ENCODE measurements at regions not wholly inside any gene's neighbourhood (a gene's known extent, or its start where the extent isn't known, plus 50 kb on each side); places are given as distances from the start of the nearest gene placed in this dataset.

GRCh38 chr5:58274191-58274590, 185.7 kb downstream of the PLK2 start:
- Histone ChIP-seq H3K9me3 (ENCODE audit: control insufficient read depth, insufficient read depth, low read length) (no peaks in the 10 kb centered on the region), H3F3A (ENCODE audit: control insufficient read depth, insufficient read depth) (no peaks in the 10 kb centered on the region), H3K79me2 (ENCODE audit: control insufficient read depth, low read length) (no peaks in the 10 kb centered on the region), H3K27ac (ENCODE audit: low read depth, low read length) (no peak overlapping the region), H3K9me2 (replicated peaks; ENCODE audit: control insufficient read depth, low read length) (no peaks in the 10 kb centered on the region), H4K20me1 (ENCODE audit: control insufficient read depth, insufficient read depth, low read depth, low read length) (no peaks in the 10 kb centered on the region), H3K4me1 (ENCODE audit: control insufficient read depth, low read length) (no peaks in the 10 kb centered on the region), H3K4me3 (ENCODE audit: low read length) (no peak overlapping the region), H3K36me3 (ENCODE audit: control insufficient read depth, low read length) (no peaks in the 10 kb centered on the region), H3K27me3 (ENCODE audit: control insufficient read depth, low read length) (no peaks in the 10 kb centered on the region; the same call in 1 of the 2 replicates), H3K4me2 (ENCODE audit: low read length) (no peak overlapping the region)
- TF ChIP-seq CTCF (IDR thresholded peaks at IDR 0.05; ENCODE audit: low read depth, low read length, poor library complexity, severe bottlenecking): no peak
- TF ChIP-seq EZH2phosphoT487 (IDR thresholded peaks at IDR 0.05; ENCODE audit: borderline replicate concordance, low read length): no peak

- no peaks in the 10 kb centered on the region for H4K20me1 ChIP-seq (ENCODE audit: control insufficient read depth, insufficient read depth, low read depth, low read length)
- H3K27me3 ChIP-seq (ENCODE audit: control insufficient read depth, low read length): no peaks in the 10 kb centered on the region; the same call in 1 of the 2 replicates
- no peaks in the 10 kb centered on the region for H3K4me1 ChIP-seq (ENCODE audit: control insufficient read depth, low read length)
- TF ChIP-seq CTCF (IDR thresholded peaks at IDR 0.05; ENCODE audit: low read depth, low read length, poor library complexity, severe bottlenecking): no peak
- TF ChIP-seq EZH2phosphoT487 (IDR thresholded peaks at IDR 0.05; ENCODE audit: borderline replicate concordance, low read length): no peak
- H3K9me3 ChIP-seq (ENCODE audit: control insufficient read depth, insufficient read depth, low read length): no peaks in the 10 kb centered on the region
- H3K4me3 ChIP-seq (ENCODE audit: low read length): no peak overlapping the region
- no peak overlapping the region for H3K4me2 ChIP-seq (ENCODE audit: low read length)
- H3K9me2 ChIP-seq (replicated peaks; ENCODE audit: control insufficient read depth, low read length): no peaks in the 10 kb centered on the region
- H3K36me3 ChIP-seq (ENCODE audit: control insufficient read depth, low read length): no peaks in the 10 kb centered on the region
- H3K27ac ChIP-seq (ENCODE audit: low read depth, low read length): no peak overlapping the region
- H3K79me2 ChIP-seq (ENCODE audit: control insufficient read depth, low read length): no peaks in the 10 kb centered on the region
- no peaks in the 10 kb centered on the region for H3F3A ChIP-seq (ENCODE audit: control insufficient read depth, insufficient read depth)
These were observed 186.2 kb downstream of the PLK2 start for GRCh38 chr5:58273711-58274110.

GRCh38 chr5:58268268-58268667, 191.6 kb downstream of the PLK2 start:
- no peaks in the 10 kb centered on the region for H3K9me3 ChIP-seq (ENCODE audit: control insufficient read depth, insufficient read depth, low read length)
- no peak overlapping the region for H3K4me2 ChIP-seq (ENCODE audit: low read length)
- no peaks in the 10 kb centered on the region for H3K79me2 ChIP-seq (ENCODE audit: control insufficient read depth, low read length)
- no peaks in the 10 kb centered on the region for H3F3A ChIP-seq (ENCODE audit: control insufficient read depth, insufficient read depth)
- H4K20me1 ChIP-seq (ENCODE audit: control insufficient read depth, insufficient read depth, low read depth, low read length): no peaks in the 10 kb centered on the region
- H3K9me2 ChIP-seq (replicated peaks; ENCODE audit: control insufficient read depth, low read length): no peaks in the 10 kb centered on the region
- TF ChIP-seq EZH2phosphoT487 (IDR thresholded peaks at IDR 0.05; ENCODE audit: borderline replicate concordance, low read length) (no peak), CTCF (IDR thresholded peaks at IDR 0.05; ENCODE audit: low read depth, low read length, poor library complexity, severe bottlenecking) (no peak)
- H3K36me3 ChIP-seq (ENCODE audit: control insufficient read depth, low read length): no peaks in the 10 kb centered on the region
- H3K4me1 ChIP-seq (ENCODE audit: control insufficient read depth, low read length): no peaks in the 10 kb centered on the region
- no peaks in the 10 kb centered on the region for H3K27me3 ChIP-seq (ENCODE audit: control insufficient read depth, low read length)
- no peak overlapping the region for H3K4me3 ChIP-seq (ENCODE audit: low read length)
- no peak overlapping the region for H3K27ac ChIP-seq (ENCODE audit: low read depth, low read length)

GRCh38 chr5:58266402-58266801, 193.5 kb downstream of the PLK2 start:
- Histone ChIP-seq H3K79me2 (ENCODE audit: control insufficient read depth, low read length) (no peaks in the 10 kb centered on the region), H3K36me3 (ENCODE audit: control insufficient read depth, low read length) (no peaks in the 10 kb centered on the region), H4K20me1 (ENCODE audit: control insufficient read depth, insufficient read depth, low read depth, low read length) (no peaks in the 10 kb centered on the region), H3K4me1 (ENCODE audit: control insufficient read depth, low read length) (no peaks in the 10 kb centered on the region), H3K9me3 (ENCODE audit: control insufficient read depth, insufficient read depth, low read length) (no peaks in the 10 kb centered on the region), H3K27me3 (ENCODE audit: control insufficient read depth, low read length) (no peaks in the 10 kb centered on the region), H3K4me2 (ENCODE audit: low read length) (no peak overlapping the region), H3K4me3 (ENCODE audit: low read length) (no peak overlapping the region), H3K27ac (ENCODE audit: low read depth, low read length) (no peak overlapping the region), H3K9me2 (replicated peaks; ENCODE audit: control insufficient read depth, low read length) (no peaks in the 10 kb centered on the region), H3F3A (ENCODE audit: control insufficient read depth, insufficient read depth) (no peaks in the 10 kb centered on the region)
- TF ChIP-seq EZH2phosphoT487 (IDR thresholded peaks at IDR 0.05; ENCODE audit: borderline replicate concordance, low read length) (no peak), CTCF (IDR thresholded peaks at IDR 0.05; ENCODE audit: low read depth, low read length, poor library complexity, severe bottlenecking) (no peak)

All from DOHH2 (cell line).